Activated T-helper 1 cell treated with anti-CD3 and anti-CD28 coated beads, Interleukin-12 subunit alpha, Interleukin-12 subunit beta, Interleukin-2, Interleukin-4 antibody, amounts not matched to agents 30 ng/mL and 10 ng/mL and 1 ng/mL, durations not matched to agents 14 hours and 24 hours and 36 hours (primary cell): ENCODE measurements at regions not wholly inside any gene's neighbourhood (a gene's known extent, or its start where the extent isn't known, plus 50 kb on each side); places are given as distances from the start of the nearest gene placed in this dataset.
A peak's percentile ranks its signal among the peaks of the same experiment; 100 is the strongest.
"Not testable (repeated sequence)": the region's sequence is repeated elsewhere in the genome, so short reads cannot be mapped to it uniquely, and the experiment has no call there.

ENCODE experiments used
- DNase-seq: peaks from one replicate; pipeline ENCODE4 v3.0.0; 2021; ENCODE audit warnings: low spot score
- H3K27ac Mint-ChIP-seq: one replicate; pipeline ENCODE4 v1.8.0; 2021; ENCODE audit warnings: mild to moderate bottlenecking, mixed read lengths
- H3K27me3 Mint-ChIP-seq: one replicate; pipeline ENCODE4 v1.8.0; 2022; ENCODE audit warnings: mild to moderate bottlenecking, moderate library complexity, mixed read lengths; ENCODE audit not compliant: insufficient read depth
- H3K36me3 Mint-ChIP-seq: one replicate; pipeline ENCODE4 v1.8.0; 2021; ENCODE audit warnings: low read depth, mixed read lengths
- H3K4me1 Mint-ChIP-seq: one replicate; pipeline ENCODE4 v1.8.0; 2021; ENCODE audit warnings: low read depth, mixed read lengths
- H3K4me3 Mint-ChIP-seq: one replicate; pipeline ENCODE4 v1.8.0; 2021; ENCODE audit warnings: mild to moderate bottlenecking, moderate library complexity, mixed read lengths
- H3K9me3 Mint-ChIP-seq: one replicate; pipeline ENCODE4 v1.8.0; 2021; ENCODE audit warnings: mixed read lengths
- intact Hi-C: fragments of 100-400 bp; cut with micrococcal nuclease; formaldehyde crosslinking; loops from one replicate; pipeline ENCODE4 v1.15.1; 2024

- intact Hi-C loops: loop anchor here (1.0 to 5.0 kb wide), 5 partner anchors 60 to 546 kb away; no protein-coding TSS in a partner anchor
- no peaks in the 10 kb centered on the region for H3K27me3 Mint-ChIP-seq
- peaks cover 47% of the 10 kb centered on the region for H3K4me1 Mint-ChIP-seq
- peak overlapping the region; percentile 90 for H3K27ac Mint-ChIP-seq
- peak; percentile 75 for DNase-seq
- H3K36me3 Mint-ChIP-seq: peaks cover 13% of the 10 kb centered on the region
- H3K4me3 Mint-ChIP-seq: peak overlapping the region; percentile 72
- H3K9me3 Mint-ChIP-seq: no peaks in the 10 kb centered on the region
These were observed 59.7 kb downstream of the RAP2B start for GRCh38 chr3:153221748-153222162.

- H3K27me3 Mint-ChIP-seq, H3K9me3 Mint-ChIP-seq, H3K4me3 Mint-ChIP-seq, intact Hi-C loops, H3K4me1 Mint-ChIP-seq, H3K36me3 Mint-ChIP-seq, DNase-seq, H3K27ac Mint-ChIP-seq: not testable (repeated sequence)
These were observed 64.9 kb downstream of the RAP2B start for GRCh38 chr3:153226877-153227276.

DNA sequence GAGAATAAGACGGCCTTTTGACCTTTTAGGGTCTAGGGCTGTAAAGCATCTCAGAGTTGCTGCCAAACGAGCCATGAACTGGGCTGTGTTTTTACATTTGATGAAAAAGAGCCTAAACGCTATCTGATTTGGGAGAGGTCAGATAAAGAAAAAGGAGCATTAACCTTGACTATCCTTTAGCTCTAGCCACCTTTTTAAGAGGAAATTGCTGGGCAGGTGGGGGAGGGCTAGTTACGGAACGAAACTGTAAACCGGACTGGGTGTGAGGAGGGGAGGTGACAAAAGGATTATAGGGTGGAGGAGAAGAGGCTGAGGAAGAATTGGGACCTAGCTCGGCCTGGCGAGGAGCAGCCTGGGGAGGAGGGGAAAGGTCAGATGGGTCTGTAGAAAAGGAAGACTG, 68.4 kb downstream of the RAP2B start:
- H3K36me3 Mint-ChIP-seq, H3K4me3 Mint-ChIP-seq, H3K4me1 Mint-ChIP-seq, DNase-seq, H3K9me3 Mint-ChIP-seq, H3K27me3 Mint-ChIP-seq, intact Hi-C loops, H3K27ac Mint-ChIP-seq: not testable (repeated sequence)

GRCh38 chr3:153231245-153231644, 69.2 kb downstream of the RAP2B start:
- intact Hi-C loops, H3K27ac Mint-ChIP-seq, H3K36me3 Mint-ChIP-seq, H3K4me3 Mint-ChIP-seq, H3K9me3 Mint-ChIP-seq, H3K27me3 Mint-ChIP-seq, DNase-seq, H3K4me1 Mint-ChIP-seq: not testable (repeated sequence)

- DNase-seq, H3K4me1 Mint-ChIP-seq, H3K9me3 Mint-ChIP-seq, H3K4me3 Mint-ChIP-seq, intact Hi-C loops, H3K36me3 Mint-ChIP-seq, H3K27me3 Mint-ChIP-seq, H3K27ac Mint-ChIP-seq: not testable (repeated sequence)
These were observed 70.2 kb downstream of the RAP2B start for GRCh38 chr3:153232050-153232752.

- intact Hi-C loops: no loop called here
- H3K9me3 Mint-ChIP-seq: no peaks in the 10 kb centered on the region
- no peak overlapping the region for H3K4me3 Mint-ChIP-seq
- H3K27ac Mint-ChIP-seq: no peak overlapping the region
- no peaks in the 10 kb centered on the region for H3K27me3 Mint-ChIP-seq
- peaks cover 3% of the 10 kb centered on the region for H3K36me3 Mint-ChIP-seq
- no peaks in the 10 kb centered on the region for H3K4me1 Mint-ChIP-seq
- DNase-seq: no peak
These were observed 70.8 kb downstream of the RAP2B start for GRCh38 chr3:153232851-153233271.

DNA sequence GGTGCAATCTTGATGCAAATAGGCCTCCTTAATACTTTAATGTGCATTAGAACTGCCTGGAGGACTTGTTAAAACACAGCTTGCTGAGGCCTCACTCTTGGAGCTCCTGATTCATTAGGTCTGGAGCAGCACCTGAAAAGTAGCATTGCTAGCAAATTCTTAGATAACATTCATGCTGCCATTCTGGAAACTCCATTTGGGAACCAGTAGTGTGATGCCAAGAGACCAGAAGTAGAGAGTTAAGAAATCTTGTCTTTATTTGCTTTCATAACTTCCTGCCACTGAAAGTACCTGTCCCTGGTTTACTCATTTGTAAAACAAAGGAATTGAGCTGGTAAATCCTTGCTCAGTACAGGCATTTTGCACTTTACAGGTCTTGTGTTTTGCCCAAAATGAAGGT, 72.0 kb downstream of the RAP2B start:
- DNase-seq: no peak
- intact Hi-C loops: no loop called here
- no peaks in the 10 kb centered on the region for H3K4me1 Mint-ChIP-seq
- H3K27me3 Mint-ChIP-seq: no peaks in the 10 kb centered on the region
- no peak overlapping the region for H3K4me3 Mint-ChIP-seq
- no peaks in the 10 kb centered on the region for H3K9me3 Mint-ChIP-seq
- peaks cover 3% of the 10 kb centered on the region for H3K36me3 Mint-ChIP-seq
- H3K27ac Mint-ChIP-seq: no peak overlapping the region

DNA sequence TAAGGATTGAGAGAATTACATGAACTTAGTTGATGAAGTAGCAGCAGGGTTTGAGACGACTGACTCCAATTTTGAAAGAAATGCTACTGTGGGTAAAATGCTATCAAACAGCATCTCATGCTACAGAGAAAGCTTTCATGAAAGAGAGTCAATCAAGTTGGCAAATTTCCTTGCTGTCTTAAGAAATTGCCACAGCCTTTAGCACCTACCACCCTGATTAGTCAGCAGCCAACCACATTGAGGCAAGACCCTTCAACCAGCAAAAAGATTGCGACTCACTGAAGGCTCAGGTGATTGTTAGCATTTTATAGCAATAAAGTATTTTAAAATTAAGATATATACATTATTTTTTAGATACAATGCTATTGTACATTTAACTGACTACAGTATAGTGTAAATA, 80.9 kb downstream of the RAP2B start:
- Mint-ChIP-seq H3K9me3 (no peaks in the 10 kb centered on the region), H3K4me3 (no peak overlapping the region), H3K27ac (no peak overlapping the region), H3K27me3 (no peaks in the 10 kb centered on the region), H3K4me1 (no peaks in the 10 kb centered on the region), H3K36me3 (no peaks in the 10 kb centered on the region)
- DNase-seq: no peak
- intact Hi-C loops: no loop called here

- no peak overlapping the region for H3K4me3 Mint-ChIP-seq
- H3K4me1 Mint-ChIP-seq: no peaks in the 10 kb centered on the region
- DNase-seq: no peak
- H3K9me3 Mint-ChIP-seq: no peaks in the 10 kb centered on the region
- H3K36me3 Mint-ChIP-seq: no peaks in the 10 kb centered on the region
- H3K27me3 Mint-ChIP-seq: no peaks in the 10 kb centered on the region
- H3K27ac Mint-ChIP-seq: no peak overlapping the region
- intact Hi-C loops: no loop called here
These were observed 82.9 kb downstream of the RAP2B start for GRCh38 chr3:153244961-153245360.

DNA sequence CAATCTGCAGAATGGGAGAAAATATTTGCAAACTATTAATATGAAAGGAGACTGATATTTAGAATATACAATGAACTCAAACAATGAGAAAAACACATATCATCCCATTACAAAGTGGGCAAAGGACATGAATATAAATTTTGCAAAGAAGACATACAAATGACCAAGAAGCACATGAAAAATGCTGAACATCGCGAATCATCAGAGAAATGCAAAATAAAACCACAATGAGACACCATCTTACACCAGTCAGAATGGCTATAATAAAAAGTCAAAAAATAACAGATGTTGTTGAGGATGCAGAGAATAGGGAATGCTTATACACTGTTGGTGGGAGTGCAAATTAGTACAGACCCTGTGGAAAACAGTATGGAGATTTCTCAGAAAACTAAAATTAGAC, 83.6 kb downstream of the RAP2B start:
- DNase-seq: no peak
- Mint-ChIP-seq H3K4me1 (no peaks in the 10 kb centered on the region), H3K36me3 (peaks cover under 1% of the 10 kb centered on the region), H3K4me3 (no peak overlapping the region), H3K27me3 (no peaks in the 10 kb centered on the region), H3K9me3 (no peaks in the 10 kb centered on the region), H3K27ac (no peak overlapping the region)
- intact Hi-C loops: no loop called here

DNA sequence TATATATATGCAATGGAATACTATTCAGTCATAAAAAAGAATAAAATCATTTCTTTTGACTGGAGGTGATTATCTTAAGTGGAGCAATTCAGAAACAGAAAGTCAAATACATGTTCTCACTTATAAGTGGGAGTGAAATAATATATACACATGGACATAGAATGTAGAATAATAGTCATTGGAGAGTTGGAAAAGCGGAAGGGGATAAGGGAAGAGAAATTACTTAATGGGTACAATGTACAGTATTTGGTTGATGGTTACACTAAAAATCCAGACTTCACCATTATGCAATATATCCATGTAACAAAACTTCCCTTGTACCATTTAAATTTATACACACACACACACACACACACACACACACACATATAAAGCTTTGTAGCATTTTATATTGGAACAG, 84.3 kb downstream of the RAP2B start:
- no peaks in the 10 kb centered on the region for H3K27me3 Mint-ChIP-seq
- H3K4me3 Mint-ChIP-seq: no peak overlapping the region
- H3K4me1 Mint-ChIP-seq: no peaks in the 10 kb centered on the region
- no peak overlapping the region for H3K27ac Mint-ChIP-seq
- H3K9me3 Mint-ChIP-seq: no peaks in the 10 kb centered on the region
- peaks cover 1% of the 10 kb centered on the region for H3K36me3 Mint-ChIP-seq
- no peak for DNase-seq
- intact Hi-C loops: no loop called here

- no peaks in the 10 kb centered on the region for H3K4me1 Mint-ChIP-seq
- intact Hi-C loops: no loop called here
These were observed 84.8 kb downstream of the RAP2B start for GRCh38 chr3:153246806-153247205.

GRCh38 chr3:153247331-153248330, 85.6 kb downstream of the RAP2B start:
- peaks cover 3% of the 10 kb centered on the region for H3K36me3 Mint-ChIP-seq
- no peak overlapping the region for H3K4me3 Mint-ChIP-seq
- no peak for DNase-seq
- H3K4me1 Mint-ChIP-seq: no peaks in the 10 kb centered on the region
- intact Hi-C loops: no loop called here
- no peaks in the 10 kb centered on the region for H3K27me3 Mint-ChIP-seq
- H3K9me3 Mint-ChIP-seq: no peaks in the 10 kb centered on the region
- no peak overlapping the region for H3K27ac Mint-ChIP-seq

More at GRCh38 chr3:153246806-153247205, 84.8 kb downstream of the RAP2B start:
- no peak overlapping the region for H3K27ac Mint-ChIP-seq
- no peaks in the 10 kb centered on the region for H3K9me3 Mint-ChIP-seq
- H3K27me3 Mint-ChIP-seq: no peaks in the 10 kb centered on the region
- H3K4me3 Mint-ChIP-seq: no peak overlapping the region
- DNase-seq: no peak
- peaks cover 1% of the 10 kb centered on the region for H3K36me3 Mint-ChIP-seq
